HG02840 (cell line): ENCODE measurements at regions not wholly inside any gene's neighbourhood (a gene's known extent, or its start where the extent isn't known, plus 50 kb on each side); places are given as distances from the start of the nearest gene placed in this dataset.

Source experiments
- ATAC-seq: cut with Tn5 transposase; IDR thresholded peaks from one replicate; pipeline ENCODE4 v1.9.1; 2021; ENCODE audit warnings: mild to moderate bottlenecking, moderate library complexity, moderate number of reproducible peaks; ENCODE audit not compliant: unreplicated experiment, low FRiP score

DNA sequence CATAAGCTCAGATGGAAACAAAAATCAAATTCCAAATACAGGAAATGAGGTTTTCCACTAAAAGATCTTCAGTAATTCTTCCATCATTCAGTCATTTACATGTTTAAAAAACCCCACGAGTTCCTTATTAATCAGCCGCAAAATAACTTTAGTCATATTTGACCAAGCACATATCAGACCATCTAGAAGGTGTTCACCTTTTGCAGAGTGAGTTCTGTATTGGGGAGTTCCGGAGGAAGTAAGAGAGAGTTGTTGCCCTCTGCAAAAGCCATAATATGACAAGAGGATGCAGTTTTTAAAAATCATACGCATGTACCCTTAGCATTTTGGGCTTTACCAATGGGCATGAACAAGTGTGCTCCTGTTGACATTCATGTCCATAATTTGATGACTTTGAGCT lies 61.6 kb downstream of the CCR1 start:
- ATAC-seq = no peak

DNA sequence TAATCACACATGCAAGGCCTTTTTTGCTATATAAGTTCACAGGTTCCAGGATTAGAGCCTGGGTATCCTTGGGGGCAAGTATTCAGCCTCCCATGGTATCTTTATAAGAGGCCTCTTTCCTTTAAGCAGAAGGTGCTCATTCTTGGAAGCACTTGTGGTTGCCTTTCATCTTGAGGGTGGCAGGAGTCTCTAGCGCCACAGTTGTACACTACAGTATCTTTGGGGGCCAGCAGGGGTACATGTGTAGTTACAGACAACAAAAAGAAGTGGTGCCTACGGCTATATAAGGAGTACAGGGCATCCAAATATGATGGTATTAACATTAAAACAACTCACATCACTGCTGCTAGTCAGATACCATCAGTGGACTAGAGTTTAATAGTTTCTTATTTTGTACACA lies 62.1 kb downstream of the CCR1 start:
- ATAC-seq = no peak

DNA sequence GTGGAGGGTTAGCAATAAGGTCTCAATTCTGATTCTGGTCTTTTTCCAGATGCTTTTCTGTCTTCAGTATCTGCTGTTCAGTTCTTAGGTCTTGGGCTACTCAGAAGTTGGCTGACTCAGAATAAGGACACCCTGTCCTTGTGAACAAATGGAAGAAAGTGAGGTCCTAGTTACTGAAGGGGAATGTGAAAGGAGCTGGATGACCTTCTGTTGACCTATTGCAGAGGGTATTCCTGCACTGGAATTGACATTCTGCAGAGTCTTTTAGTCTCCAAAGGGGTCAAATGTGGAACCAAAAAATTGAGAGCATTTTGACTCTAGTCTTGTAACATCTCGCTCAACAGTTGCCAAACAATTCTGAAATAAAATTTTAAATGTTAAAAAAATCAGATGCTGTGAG lies 63.0 kb downstream of the CCR1 start:
- no peak for ATAC-seq

DNA sequence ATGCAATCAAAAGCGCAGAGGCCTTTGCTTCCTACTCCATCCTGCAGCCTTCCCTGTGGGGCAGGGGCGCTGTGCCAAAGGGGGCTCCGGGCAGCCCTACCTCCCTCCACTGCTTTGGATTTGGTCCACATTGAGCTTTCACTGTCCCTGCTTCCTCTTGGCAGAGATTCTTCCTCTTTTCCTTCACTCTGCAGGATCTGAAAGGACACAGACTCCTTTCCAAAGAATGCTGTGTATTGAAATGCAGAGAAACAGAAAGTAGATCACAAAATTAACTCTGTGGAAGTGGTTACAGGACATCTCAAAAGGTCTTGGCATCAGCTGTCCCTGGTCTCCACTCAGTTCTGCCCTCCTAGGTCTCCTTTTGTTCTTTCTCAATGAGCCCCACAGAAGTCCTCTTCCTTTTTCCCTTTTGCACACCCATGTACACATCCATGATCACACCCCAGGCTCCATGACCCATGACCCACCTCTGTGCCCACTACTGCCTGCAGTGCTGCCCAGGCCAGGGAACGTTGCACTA lies 64.1 kb downstream of the CCR1 start:
- no peak for ATAC-seq

DNA sequence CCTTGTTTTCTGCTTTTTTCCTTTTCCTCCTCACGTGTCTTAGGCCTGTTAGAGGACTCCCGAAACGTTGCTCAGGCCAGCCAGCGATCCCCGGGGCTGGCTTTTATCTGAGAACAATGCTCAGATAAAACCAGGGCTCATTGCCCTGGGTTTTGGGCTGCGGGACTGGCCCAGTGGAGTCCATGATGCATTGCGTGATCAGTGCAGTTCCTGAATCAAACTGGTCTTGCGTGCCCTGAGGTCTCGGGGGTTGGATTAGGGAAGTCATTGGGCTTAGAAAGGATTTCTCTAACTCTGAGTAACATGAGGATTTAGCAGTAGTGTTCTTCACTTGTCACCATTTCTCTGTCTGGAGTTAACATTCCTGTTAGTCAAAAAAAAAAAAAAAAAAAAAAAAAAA lies 66.3 kb downstream of the CCR1 start:
- ATAC-seq = no peak

DNA sequence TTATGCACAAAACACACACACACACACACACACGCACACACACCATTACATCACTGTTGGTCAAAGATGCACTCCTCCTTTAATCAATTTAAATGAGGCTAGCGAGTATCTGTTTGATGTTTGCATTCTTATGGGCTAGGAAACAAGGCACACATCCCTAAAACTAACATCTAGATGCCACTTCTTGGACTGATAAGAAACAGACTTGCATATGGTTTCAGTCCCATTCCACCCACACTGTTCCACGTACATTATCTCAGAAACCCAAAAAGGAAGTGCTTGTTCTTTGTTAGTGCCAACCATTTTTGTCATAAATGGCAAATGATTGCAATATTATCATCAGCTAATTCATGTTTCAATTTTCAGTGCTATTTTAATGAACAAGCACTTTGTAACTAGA lies 69.5 kb downstream of the CCR1 start:
- ATAC-seq = no peak

DNA sequence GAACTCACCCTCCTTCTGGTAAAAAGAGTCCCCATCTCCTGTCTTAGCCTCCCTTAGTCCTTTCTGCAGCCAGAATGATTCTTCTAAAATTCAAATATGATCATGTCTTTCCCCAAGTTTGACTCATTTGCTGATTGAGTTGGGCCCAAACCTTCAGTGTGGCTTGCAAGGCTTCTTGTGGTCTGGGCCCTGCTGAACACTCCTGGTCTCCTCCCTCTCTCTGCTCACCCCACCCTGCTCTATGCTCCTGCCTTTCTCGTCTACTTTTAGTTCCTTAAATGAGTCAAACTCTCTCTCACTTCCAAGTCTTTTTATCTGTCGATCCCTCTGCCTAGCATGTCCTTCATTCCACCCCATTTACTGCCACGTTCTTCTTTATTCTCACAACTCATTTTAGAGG lies 72.6 kb downstream of the CCR1 start:
- ATAC-seq = no peak

DNA sequence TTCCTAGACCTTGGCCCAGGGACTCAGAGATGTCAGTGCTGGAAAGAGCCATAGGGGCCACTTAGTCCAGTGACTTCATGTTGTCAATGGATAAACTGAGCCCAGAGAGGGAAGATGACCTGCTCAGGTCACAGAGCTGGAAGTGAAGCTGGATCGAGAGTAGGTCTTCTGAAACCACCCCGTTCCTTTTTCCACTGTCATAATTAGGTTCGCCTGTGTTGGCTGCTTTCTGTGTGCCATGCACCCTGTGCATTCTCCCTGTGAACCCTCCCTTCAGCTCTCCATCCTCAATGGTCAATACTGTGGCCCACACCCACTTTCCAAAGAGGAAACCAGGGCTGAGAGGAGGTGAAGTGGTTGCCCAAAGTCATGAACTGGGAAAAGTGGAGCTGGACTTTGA lies 74.8 kb downstream of the CCR1 start:
- ATAC-seq = no peak

DNA sequence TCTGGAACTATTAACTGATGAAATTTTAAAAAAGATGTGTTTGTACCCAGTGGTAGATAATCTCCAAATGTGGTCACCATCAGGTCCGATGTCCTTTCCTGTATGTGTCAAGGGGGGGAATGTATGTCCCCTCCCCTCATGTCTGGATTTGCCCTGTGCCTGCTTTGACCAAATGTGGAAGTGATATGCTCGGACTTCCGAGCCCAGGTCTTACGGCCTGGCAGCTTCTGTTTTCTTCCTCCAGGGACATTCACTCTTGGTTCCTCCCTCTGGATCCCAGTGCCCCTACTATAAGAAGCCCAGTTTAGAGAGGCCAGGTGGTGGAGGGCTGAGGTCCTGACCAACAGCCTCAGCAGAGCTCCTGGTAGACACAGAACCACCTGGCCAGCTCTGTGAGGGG lies 75.5 kb downstream of the CCR1 start:
- no peak for ATAC-seq

DNA sequence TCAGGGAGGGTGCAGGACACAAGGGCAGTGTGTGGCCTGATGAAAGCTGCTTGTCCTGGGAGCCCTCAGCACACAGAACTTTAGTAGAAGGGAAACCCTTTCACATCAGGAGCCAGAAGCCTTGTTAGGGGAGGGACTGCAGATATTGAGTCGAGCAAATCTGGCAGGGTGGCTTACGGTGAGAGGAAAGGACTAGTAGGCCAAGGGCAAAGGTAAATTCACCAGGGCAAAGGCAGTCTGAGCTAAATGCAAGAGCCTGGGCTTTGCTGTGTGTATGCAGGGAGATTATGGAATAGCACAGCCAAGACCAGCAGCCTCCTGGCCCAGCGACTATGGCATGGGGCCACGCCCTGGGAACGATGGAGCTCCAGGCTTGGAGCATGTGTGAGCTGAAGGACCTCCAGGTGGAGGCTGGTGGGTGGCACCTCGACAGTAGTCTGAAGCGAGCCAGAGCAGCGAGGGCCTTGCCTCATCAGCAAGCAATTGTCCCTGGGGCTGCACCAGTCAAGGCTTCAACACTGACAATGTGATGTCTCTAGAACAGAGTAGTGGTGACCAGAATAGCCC lies 76.1 kb downstream of the CCR1 start:
- no peak for ATAC-seq

DNA sequence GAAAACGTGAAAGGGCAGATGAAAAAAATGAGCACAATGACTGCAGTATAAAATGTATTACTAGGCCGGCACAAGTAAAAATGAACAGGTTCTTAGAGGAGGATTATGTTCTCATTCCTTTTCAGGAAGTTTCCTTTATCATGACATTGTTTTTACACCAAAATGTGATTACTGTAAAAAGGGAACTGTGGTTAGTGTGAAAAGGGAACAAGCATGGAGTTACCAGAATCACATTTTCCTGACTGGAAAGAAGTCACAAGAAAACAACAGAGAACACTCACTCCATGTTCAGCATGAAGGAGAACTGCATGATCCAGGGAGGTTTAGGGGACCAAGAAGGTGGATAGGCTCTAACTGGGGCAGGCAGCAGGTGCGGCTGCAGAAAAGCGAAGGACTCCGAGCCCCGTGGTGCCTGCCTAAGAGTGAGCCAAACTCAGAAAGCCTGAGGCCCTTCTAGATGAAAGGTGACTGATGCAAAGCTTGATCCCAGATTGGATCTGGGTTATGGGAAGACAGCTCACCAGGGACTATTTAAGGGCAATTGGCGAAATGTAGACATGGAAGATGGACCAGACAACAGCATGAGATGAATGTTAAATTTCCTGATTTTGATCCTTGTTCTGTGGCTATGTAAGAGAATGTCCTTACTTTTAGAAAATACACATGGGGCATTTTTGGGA lies 77.3 kb downstream of the CCR1 start:
- ATAC-seq = no peak

DNA sequence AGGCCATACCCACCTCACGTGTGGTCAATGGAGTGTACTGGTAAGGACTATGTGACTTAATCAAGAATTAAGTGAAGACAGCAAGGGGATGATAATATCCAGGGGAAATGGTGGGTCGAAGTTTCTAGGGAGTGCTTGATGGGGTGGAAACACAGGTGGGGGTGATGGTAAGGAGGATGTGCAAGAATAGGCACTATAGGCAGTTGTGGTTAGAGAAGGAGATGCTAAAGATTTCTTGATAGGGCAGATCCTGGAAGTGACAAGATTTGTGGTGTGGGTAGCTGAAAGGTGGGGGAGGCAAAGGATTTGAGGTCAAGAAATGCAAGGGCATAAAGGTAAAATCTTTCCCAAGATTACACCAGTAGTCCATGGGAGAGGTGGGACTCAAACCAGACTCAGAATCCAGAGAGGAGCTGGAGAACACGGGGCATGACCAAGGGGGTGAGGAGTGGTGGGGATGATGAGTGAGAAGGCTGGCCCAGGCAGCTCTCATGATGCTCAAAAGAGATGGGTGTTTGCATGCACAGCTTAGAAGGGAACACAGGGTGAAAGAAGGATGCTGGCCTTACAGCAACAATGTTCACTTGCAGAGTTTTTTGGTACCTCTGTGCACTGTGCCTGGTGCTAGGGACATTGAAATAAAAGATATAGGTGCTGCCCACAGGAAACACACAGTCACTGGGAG lies 78.4 kb downstream of the CCR1 start:
- ATAC-seq = no peak

DNA sequence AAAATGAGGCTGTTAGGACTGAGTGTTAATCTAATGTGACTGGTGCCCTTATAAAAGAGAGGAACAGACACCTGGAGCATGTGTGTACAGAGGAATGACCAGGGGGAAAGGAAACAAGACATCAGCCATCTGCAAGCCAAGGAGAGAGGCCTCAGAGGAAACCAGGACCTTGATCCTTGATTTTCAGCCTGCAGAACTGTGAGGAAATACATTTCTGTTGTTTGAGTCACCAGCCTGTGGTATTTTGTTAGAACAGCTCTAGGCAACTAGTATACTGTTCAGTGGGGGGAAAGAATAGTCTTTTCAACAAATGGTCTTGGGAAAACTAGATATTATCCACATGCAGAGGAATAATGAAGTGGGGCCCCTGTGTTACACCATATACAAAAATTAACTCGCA lies 80.6 kb downstream of the CCR1 start:
- ATAC-seq = no peak

DNA sequence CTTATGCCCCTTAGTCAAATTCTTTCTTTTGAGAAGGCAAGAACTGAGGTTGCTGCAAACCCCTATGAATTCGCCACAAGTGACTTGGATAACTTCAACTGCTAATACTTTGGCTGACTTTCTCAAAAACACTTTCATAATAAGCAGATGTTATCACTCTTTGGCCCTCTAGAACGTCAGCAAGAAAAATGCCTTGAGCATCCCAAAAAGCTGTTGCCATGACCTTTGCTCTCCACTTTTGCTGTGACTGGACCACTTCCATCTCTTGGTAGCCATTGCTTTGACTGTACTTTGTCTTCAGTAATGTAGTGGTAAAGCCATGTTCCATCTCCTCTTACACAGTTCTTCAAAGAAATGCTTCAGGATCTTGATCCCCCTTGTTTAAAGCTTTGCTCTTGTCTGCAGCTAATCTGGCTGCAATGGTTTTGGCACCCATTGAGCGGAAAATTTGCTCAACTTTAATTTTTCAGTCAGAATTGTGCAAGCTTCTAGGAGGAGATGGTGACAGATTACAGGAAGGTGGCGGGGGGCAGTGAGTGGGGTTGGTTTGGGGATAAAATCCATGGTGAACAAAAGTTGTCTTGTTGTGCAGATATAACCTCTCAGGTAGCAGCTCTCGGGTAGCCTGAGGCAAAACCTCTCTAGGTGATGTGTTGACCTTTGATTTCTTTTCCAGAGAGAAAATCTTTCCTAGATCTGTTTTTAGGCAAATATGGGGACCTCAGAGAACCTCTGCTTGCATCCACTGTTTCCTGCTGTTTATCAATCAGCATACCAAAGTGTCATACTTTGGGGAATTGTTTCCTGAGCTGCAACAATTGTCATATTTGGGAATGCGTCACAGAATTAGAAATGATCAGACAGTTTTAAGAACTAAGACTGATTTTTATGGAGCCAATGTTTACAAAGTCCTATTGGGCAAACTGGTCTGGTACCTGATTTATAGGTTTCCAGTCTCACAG lies 83.6 kb downstream of the CCR1 start:
- no peak for ATAC-seq

DNA sequence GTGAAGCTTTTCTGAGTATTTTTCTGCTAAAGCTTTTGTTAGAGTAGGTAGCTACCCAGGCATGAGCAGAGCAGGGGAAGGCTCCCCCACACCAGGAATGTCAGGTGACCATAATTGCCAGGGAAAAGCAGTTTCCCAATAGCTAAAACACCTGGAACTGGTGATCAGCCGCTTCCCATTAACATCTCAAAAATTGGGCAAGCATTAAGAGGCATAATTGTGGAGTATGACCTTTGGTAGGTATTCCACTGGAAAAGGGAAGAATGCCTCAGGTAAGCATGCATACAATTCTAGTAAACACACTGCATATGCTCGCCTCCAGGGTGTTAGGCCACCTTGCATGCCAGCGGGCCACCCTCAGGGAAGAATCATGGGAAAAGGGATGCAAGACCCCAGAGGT lies 84.5 kb downstream of the CCR1 start:
- no peak for ATAC-seq

DNA sequence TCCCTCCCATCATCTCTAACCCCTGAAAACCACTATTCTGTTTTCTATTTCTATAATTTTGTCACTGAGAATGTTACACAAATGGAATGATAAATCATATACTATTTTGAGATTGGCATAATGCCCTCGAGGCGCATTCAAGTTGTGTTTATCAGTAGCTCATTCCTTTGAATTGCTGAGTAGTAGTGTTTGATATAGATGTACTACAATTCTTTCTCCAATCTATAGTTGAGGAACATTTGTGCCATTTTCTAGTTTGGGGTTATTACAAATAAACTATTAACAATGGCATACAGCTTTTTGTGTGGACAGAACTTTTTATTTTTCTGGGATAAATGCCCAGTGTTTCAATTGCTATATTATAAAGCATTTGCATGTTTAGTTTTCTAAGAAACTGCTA lies 86.0 kb downstream of the CCR1 start:
- no peak for ATAC-seq

DNA sequence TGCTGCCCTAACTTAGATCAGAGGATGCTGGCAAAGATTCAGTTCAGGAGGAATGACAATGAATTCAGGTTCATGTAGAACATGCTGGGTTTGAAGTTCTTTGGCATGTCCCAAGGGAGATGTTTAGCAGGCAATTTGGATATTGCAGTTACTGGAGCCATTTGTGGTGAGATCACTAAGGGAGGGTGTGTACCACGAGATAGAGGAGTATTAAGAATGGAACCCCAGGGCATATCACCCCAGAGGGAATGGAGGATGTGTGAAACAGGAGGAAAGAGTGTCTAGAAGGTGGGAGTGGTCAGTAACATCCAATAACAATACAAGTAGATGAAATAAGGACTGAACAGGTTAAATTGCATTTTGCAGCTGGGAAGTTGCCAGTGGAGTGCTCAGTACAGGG lies 87.1 kb downstream of the CCR1 start:
- ATAC-seq = no peak

DNA sequence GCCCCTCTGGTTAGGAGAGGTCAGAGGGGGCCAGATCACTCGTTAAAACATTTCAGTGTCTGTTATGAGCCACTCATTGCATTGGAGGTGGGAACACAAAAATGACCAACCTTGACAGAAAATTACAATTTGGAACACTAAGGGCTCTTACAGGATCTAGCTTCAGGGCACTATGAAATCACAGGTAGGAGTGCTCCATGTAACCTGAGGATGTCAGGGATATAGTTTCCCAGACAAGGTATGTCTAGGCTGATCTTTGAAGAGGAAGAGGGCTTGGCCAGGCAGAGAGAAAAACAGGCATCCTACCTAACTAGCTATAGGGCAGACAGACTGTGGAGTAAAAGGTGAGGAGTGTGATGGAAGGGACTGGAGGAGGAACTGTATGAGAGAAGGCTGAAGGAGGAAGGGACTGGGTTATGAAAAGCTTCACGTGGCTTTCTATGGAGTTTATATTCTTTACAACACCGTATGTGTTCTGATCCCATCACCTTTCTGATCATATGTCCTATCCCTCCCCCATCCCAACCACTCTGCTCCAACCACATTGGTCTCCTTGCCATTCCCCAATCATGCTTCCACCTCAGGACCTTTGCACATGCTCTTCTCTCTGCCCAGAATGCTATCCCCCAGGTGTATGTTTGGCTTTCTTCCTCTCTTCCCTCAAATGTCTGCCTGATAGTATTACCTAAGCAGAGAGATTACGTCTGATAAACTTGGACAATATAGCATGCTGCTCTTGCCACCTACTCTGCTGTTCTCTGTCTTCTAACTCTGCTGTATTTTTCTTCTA lies 88.2 kb downstream of the CCR1 start:
- ATAC-seq = no peak

DNA sequence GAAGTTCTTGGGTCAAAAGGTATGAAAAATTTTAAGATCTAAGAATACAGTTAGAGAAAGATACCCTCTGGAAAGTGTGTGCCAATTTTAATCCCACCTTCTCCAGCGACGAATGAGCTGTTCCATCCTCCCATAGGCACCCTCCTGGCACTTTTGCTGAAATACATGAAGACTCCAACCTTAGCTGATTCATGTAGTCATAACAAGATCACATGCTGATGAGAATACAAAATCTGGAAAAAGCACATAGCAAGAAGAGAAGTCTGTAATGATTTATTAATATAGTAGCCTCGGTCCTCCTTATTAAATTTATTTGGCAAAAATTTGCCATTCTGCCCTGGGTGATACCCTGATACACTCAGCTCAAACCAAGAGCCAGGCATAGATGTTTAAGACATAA lies 88.9 kb downstream of the CCR1 start:
- no peak for ATAC-seq

DNA sequence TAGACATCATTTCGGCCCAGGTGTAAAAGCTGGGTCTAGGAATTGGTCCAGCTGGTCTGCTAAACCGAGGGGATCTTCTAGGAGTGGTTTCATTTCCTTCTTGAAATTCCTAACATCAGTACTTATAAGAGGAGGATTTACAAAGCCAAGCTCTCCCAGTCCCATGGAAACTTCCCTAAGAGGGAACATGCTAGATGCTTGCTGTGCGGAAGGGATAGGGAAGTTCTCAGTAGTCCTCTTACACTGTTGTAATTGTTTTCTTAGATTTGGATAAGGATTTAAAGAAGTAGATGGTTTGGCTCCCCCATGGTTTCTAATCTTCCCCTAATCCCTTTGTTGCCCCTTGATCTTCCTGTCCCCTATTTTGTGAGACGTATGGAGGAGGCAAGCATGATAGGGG lies 89.7 kb upstream of the XCR1 start:
- ATAC-seq = no peak
